GM13976 (cell line): ENCODE measurements at regions not wholly inside any gene's neighbourhood (a gene's known extent, or its start where the extent isn't known, plus 50 kb on each side); places are given as distances from the start of the nearest gene placed in this dataset.
"Not testable (repeated sequence)": the region's sequence is repeated elsewhere in the genome, so short reads cannot be mapped to it uniquely, and the experiment has no call there.

ENCODE experiments used
- DNase-seq: peaks from one replicate; pipeline ENCODE4 v3.0.0; 2012; ENCODE audit warnings: low spot score
- CTCF ChIP-seq: IDR thresholded peaks from 2 replicates; pipeline ENCODE4 v1.5.1; 2012; ENCODE audit warnings: borderline replicate concordance, mild to moderate bottlenecking; ENCODE audit not compliant: insufficient read depth; ENCODE audit errors: extremely low read depth, missing control alignments, control extremely low read depth
- in situ Hi-C: fragments of 300-500 bp; cut with MboI; formaldehyde crosslinking; loops from one replicate; pipeline ENCODE4 v1.12.0; 2022; ENCODE audit warnings: low sequenced_read_pairs, mixed read lengths, inconsistent platforms; ENCODE audit not compliant: unreplicated experiment

- TF ChIP-seq CTCF = peak; percentile 39
- peak; percentile 43 for DNase-seq
- in situ Hi-C loops = no loop called here
These were observed 333.9 kb upstream of the FSTL5 start for GRCh38 chr4:162497564-162498167.

GRCh38 chr4:162494935-162495334 is 331.1 kb upstream of the FSTL5 start:
- no peak for TF ChIP-seq CTCF
- DNase-seq = no peak
- in situ Hi-C loops = no loop called here

- in situ Hi-C loops = no loop called here
- DNase-seq = no peak
- TF ChIP-seq CTCF = no peak
These were observed 321.7 kb upstream of the FSTL5 start for GRCh38 chr4:162485486-162485885.

- no peak for TF ChIP-seq CTCF
- DNase-seq = no peak
- in situ Hi-C loops = no loop called here
These were observed 311.4 kb upstream of the FSTL5 start for GRCh38 chr4:162475246-162475645.

- TF ChIP-seq CTCF = no peak
- in situ Hi-C loops = no loop called here
These were observed 306.2 kb upstream of the FSTL5 start for GRCh38 chr4:162469977-162470376.

GRCh38 chr4:162465356-162465755 is 301.6 kb upstream of the FSTL5 start:
- in situ Hi-C loops, DNase-seq: not testable (repeated sequence)

More at GRCh38 chr4:162469977-162470376, 306.2 kb upstream of the FSTL5 start:
- DNase-seq = no peak

- in situ Hi-C loops = no loop called here
- no peak for TF ChIP-seq CTCF
- no peak for DNase-seq
These were observed 298.2 kb upstream of the FSTL5 start for GRCh38 chr4:162461952-162462351.
